Nephron (organoid): ENCODE measurements at regions not wholly inside any gene's neighbourhood (a gene's known extent, or its start where the extent isn't known, plus 50 kb on each side); places are given as distances from the start of the nearest gene placed in this dataset.

ENCODE experiments used
- H3K27ac Mint-ChIP-seq, 3 experiments: 2 replicates each; pipeline ENCODE4 v1.8.0; 2020; ENCODE audit warnings: mixed read lengths in 3 of 3, mild to moderate bottlenecking in 2 of 3, moderate library complexity in 1 of 3
- H3K27me3 Mint-ChIP-seq: 2 replicates; pipeline ENCODE4 v1.8.0; 2021; ENCODE audit warnings: low read depth, mild to moderate bottlenecking, moderate library complexity, mixed read lengths
- H3K36me3 Mint-ChIP-seq: 2 replicates; pipeline ENCODE4 v1.8.0; 2020; ENCODE audit warnings: low read depth, mixed read lengths
- H3K4me1 Mint-ChIP-seq: 2 replicates; pipeline ENCODE4 v1.8.0; 2020; ENCODE audit warnings: mixed read lengths
- H3K4me3 Mint-ChIP-seq, 3 experiments: 2 replicates each; pipeline ENCODE4 v1.8.0; 2020; ENCODE audit warnings: mild to moderate bottlenecking in 3 of 3, mixed read lengths in 3 of 3, moderate library complexity in 2 of 3
- H3K9me3 Mint-ChIP-seq: 2 replicates; pipeline ENCODE4 v1.8.0; 2020; ENCODE audit warnings: mixed read lengths
- CTCF ChIP-seq, 3 experiments: fragments of 200-600 bp; sonication (generic); IDR thresholded peaks; one replicate each; pipeline ENCODE4 v1.5.0; 2021; ENCODE audit warnings: antibody characterized with exemption in 3 of 3; ENCODE audit not compliant: unreplicated experiment in 3 of 3

GRCh38 chr3:153078826-153079225, 83.2 kb upstream of the RAP2B start:
- H3K4me1 Mint-ChIP-seq, result no peaks in the 10 kb centered on the region
- H3K27ac Mint-ChIP-seq, result no peak overlapping the region
- H3K9me3 Mint-ChIP-seq, result no peaks in the 10 kb centered on the region
- no peak overlapping the region for H3K4me3 Mint-ChIP-seq
- no peaks in the 10 kb centered on the region for H3K36me3 Mint-ChIP-seq
- H3K27me3 Mint-ChIP-seq, result no peaks in the 10 kb centered on the region
- no peak for TF ChIP-seq CTCF (IDR thresholded peaks at IDR 0.05; ENCODE audit: unreplicated experiment in 3 of 3)

GRCh38 chr3:153079386-153079785, 82.6 kb upstream of the RAP2B start:
- no peak overlapping the region for H3K27ac Mint-ChIP-seq
- H3K27me3 Mint-ChIP-seq, result no peaks in the 10 kb centered on the region
- H3K36me3 Mint-ChIP-seq, result no peaks in the 10 kb centered on the region
- no peak for TF ChIP-seq CTCF (IDR thresholded peaks at IDR 0.05; ENCODE audit: unreplicated experiment in 3 of 3)
- H3K4me1 Mint-ChIP-seq, result no peaks in the 10 kb centered on the region
- H3K9me3 Mint-ChIP-seq, result no peaks in the 10 kb centered on the region
- no peak overlapping the region for H3K4me3 Mint-ChIP-seq

- no peaks in the 10 kb centered on the region for H3K9me3 Mint-ChIP-seq
- no peaks in the 10 kb centered on the region for H3K4me1 Mint-ChIP-seq
- no peak overlapping the region for H3K4me3 Mint-ChIP-seq
- H3K27me3 Mint-ChIP-seq, result no peaks in the 10 kb centered on the region
- no peaks in the 10 kb centered on the region for H3K36me3 Mint-ChIP-seq
- H3K27ac Mint-ChIP-seq, result no peak overlapping the region
- no peak for TF ChIP-seq CTCF (IDR thresholded peaks at IDR 0.05; ENCODE audit: unreplicated experiment in 3 of 3)
Observed at GRCh38 chr3:153080778-153081240, 81.2 kb upstream of the RAP2B start.

- H3K4me3 Mint-ChIP-seq, result no peak overlapping the region
- H3K9me3 Mint-ChIP-seq, result no peaks in the 10 kb centered on the region
- peaks cover 3% of the 10 kb centered on the region for H3K27me3 Mint-ChIP-seq
- no peak for TF ChIP-seq CTCF (IDR thresholded peaks at IDR 0.05; ENCODE audit: unreplicated experiment in 3 of 3)
- H3K27ac Mint-ChIP-seq, result no peak overlapping the region
- H3K36me3 Mint-ChIP-seq, result no peaks in the 10 kb centered on the region
- H3K4me1 Mint-ChIP-seq, result no peaks in the 10 kb centered on the region
Observed at GRCh38 chr3:153084431-153084830, 77.6 kb upstream of the RAP2B start.

GRCh38 chr3:153087595-153088566, 74.1 kb upstream of the RAP2B start:
- H3K27ac Mint-ChIP-seq, result no peak overlapping the region
- H3K9me3 Mint-ChIP-seq, result no peaks in the 10 kb centered on the region
- TF ChIP-seq CTCF (IDR thresholded peaks at IDR 0.05; ENCODE audit: unreplicated experiment in 3 of 3), result no peak
- H3K4me1 Mint-ChIP-seq, result no peaks in the 10 kb centered on the region
- peaks cover 3% of the 10 kb centered on the region for H3K27me3 Mint-ChIP-seq
- no peaks in the 10 kb centered on the region for H3K36me3 Mint-ChIP-seq
- H3K4me3 Mint-ChIP-seq, result no peak overlapping the region

- peaks cover 3% of the 10 kb centered on the region for H3K27me3 Mint-ChIP-seq
- no peaks in the 10 kb centered on the region for H3K9me3 Mint-ChIP-seq
- H3K4me3 Mint-ChIP-seq, result no peak overlapping the region
- no peaks in the 10 kb centered on the region for H3K4me1 Mint-ChIP-seq
- TF ChIP-seq CTCF (IDR thresholded peaks at IDR 0.05; ENCODE audit: unreplicated experiment in 3 of 3), result no peak
- no peak overlapping the region for H3K27ac Mint-ChIP-seq
- no peaks in the 10 kb centered on the region for H3K36me3 Mint-ChIP-seq
Observed at GRCh38 chr3:153089620-153090019, 72.4 kb upstream of the RAP2B start.
